SJCRH30 (cell line): ENCODE measurements at regions not wholly inside any gene's neighbourhood (a gene's known extent, or its start where the extent isn't known, plus 50 kb on each side); places are given as distances from the start of the nearest gene placed in this dataset.
A peak's percentile ranks its signal among the peaks of the same experiment; 100 is the strongest.

ENCODE experiments used
- DNase-seq, 2 experiments: peaks; one replicate each; pipeline ENCODE4 v3.0.0-alpha.2; 2015 to 2020
- H3K27ac ChIP-seq: fragments of 250-450 bp; sonication (Bioruptor Pico); 2 replicates; pipeline ENCODE4 v1.5.1; 2020; ENCODE audit warnings: mild to moderate bottlenecking, moderate library complexity
- H3K27me3 ChIP-seq: fragments of 250-450 bp; sonication (Bioruptor Pico); 2 replicates; pipeline ENCODE4 v1.5.1; 2020; ENCODE audit warnings: mild to moderate bottlenecking, moderate library complexity
- H3K36me3 ChIP-seq: fragments of 250-450 bp; sonication (Bioruptor Pico); 2 replicates; pipeline ENCODE4 v1.5.1; 2020; ENCODE audit warnings: mild to moderate bottlenecking, moderate library complexity
- H3K4me1 ChIP-seq: fragments of 250-450 bp; sonication (Bioruptor Pico); 2 replicates; pipeline ENCODE4 v1.5.1; 2020; ENCODE audit warnings: mild to moderate bottlenecking, moderate library complexity
- H3K4me3 ChIP-seq: fragments of 250-450 bp; sonication (Bioruptor Pico); 2 replicates; pipeline ENCODE4 v1.5.1; 2020; ENCODE audit warnings: mild to moderate bottlenecking, moderate library complexity
- H3K9me3 ChIP-seq: fragments of 250-450 bp; sonication (Bioruptor Pico); replicated peaks from 2 replicates; pipeline ENCODE4 v1.5.1; 2020; ENCODE audit warnings: mild to moderate bottlenecking, moderate library complexity

DNA sequence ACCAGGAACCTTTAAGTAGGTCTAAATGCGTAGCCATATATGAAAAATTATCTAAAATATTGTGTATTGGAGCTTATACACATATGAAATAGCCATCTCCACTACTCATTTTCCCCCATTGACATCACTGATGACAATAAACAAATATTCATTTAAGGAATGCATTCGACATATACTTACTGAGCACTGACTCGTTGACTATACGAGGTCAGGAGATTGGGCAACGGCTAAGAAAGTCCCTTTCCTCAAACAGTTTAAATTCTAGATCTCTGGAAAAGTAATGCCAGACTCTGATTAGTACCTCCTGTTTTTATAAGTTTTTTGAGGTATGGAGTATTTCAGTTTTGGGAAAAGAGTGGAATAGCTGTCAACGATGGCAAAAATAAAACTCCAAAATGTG is 139.4 kb upstream of the DIO2 start:
- Histone ChIP-seq H3K27ac (no peak overlapping the region), H3K27me3 (no peaks in the 10 kb centered on the region), H3K9me3 (no peaks in the 10 kb centered on the region), H3K4me1 (no peaks in the 10 kb centered on the region), H3K4me3 (no peak overlapping the region), H3K36me3 (no peaks in the 10 kb centered on the region)
- no peak for DNase-seq

- no peaks in the 10 kb centered on the region for H3K36me3 ChIP-seq
- 0 out of 2 replicates have a peak, but pooled peaks cover 3% of the 10 kb centered on the region for H3K9me3 ChIP-seq
- no peak overlapping the region for H3K4me3 ChIP-seq
- no peak overlapping the region for H3K27ac ChIP-seq
- no peaks in the 10 kb centered on the region for H3K4me1 ChIP-seq
- no peaks in the 10 kb centered on the region for H3K27me3 ChIP-seq
- DNase-seq: no peak
Measured at GRCh38 chr14:80346395-80346794, 135.1 kb upstream of the DIO2 start.

GRCh38 chr14:80344208-80344607 is 132.9 kb upstream of the DIO2 start:
- 0 out of 2 replicates have a peak, but pooled peaks cover 3% of the 10 kb centered on the region for H3K9me3 ChIP-seq
- no peaks in the 10 kb centered on the region for H3K36me3 ChIP-seq
- H3K4me1 ChIP-seq: no peaks in the 10 kb centered on the region

GRCh38 chr14:80336608-80337106 is 125.4 kb upstream of the DIO2 start:
- Histone ChIP-seq H3K4me3 (no peak overlapping the region), H3K36me3 (no peaks in the 10 kb centered on the region), H3K9me3 (no peaks in the 10 kb centered on the region), H3K27ac (no peak overlapping the region), H3K4me1 (no peaks in the 10 kb centered on the region), H3K27me3 (no peaks in the 10 kb centered on the region)
- DNase-seq: no peak

More at GRCh38 chr14:80344208-80344607, 132.9 kb upstream of the DIO2 start:
- no peak overlapping the region for H3K27ac ChIP-seq
- DNase-seq: no peak
- H3K27me3 ChIP-seq: no peaks in the 10 kb centered on the region
- H3K4me3 ChIP-seq: no peak overlapping the region

GRCh38 chr14:80325688-80326087 is 114.4 kb upstream of the DIO2 start:
- Histone ChIP-seq H3K27me3 (no peaks in the 10 kb centered on the region), H3K36me3 (no peaks in the 10 kb centered on the region), H3K4me1 (peaks cover 7% of the 10 kb centered on the region; the same call in 1 of the 2 replicates), H3K27ac (no peak overlapping the region), H3K4me3 (no peak overlapping the region), H3K9me3 (no peaks in the 10 kb centered on the region; the same call in 1 of the 2 replicates)
- no peak for DNase-seq

- no peak for DNase-seq
- Histone ChIP-seq H3K27ac (no peak overlapping the region), H3K9me3 (no peaks in the 10 kb centered on the region; the same call in 1 of the 2 replicates), H3K27me3 (no peaks in the 10 kb centered on the region), H3K36me3 (no peaks in the 10 kb centered on the region), H3K4me1 (peaks cover 7% of the 10 kb centered on the region; the same call in 1 of the 2 replicates), H3K4me3 (no peak overlapping the region)
Measured at GRCh38 chr14:80325112-80325511, 113.8 kb upstream of the DIO2 start.

DNA sequence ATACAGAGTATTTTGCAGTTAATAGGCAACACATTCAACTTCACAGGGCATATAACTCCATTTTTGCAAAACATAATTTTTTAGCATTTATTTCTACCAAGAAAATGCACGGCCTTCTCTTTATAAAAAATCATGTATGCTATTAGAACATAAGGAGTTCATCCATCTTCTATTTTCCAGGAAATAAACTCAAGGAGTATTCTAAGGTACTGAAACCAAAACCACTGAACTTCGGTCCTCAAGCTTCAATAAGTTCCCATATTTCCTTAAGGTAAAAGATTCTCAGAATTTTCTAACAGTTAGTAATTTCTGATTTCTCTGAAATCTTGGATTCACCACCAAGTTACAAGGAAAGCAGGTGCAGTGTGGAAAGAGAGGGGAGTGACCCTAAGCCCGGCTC is 113.3 kb upstream of the DIO2 start:
- Histone ChIP-seq H3K27ac (no peak overlapping the region), H3K27me3 (no peaks in the 10 kb centered on the region), H3K4me1 (peaks cover 7% of the 10 kb centered on the region; the same call in 1 of the 2 replicates), H3K9me3 (no peaks in the 10 kb centered on the region; the same call in 1 of the 2 replicates), H3K36me3 (no peaks in the 10 kb centered on the region), H3K4me3 (no peak overlapping the region)
- no peak for DNase-seq

DNA sequence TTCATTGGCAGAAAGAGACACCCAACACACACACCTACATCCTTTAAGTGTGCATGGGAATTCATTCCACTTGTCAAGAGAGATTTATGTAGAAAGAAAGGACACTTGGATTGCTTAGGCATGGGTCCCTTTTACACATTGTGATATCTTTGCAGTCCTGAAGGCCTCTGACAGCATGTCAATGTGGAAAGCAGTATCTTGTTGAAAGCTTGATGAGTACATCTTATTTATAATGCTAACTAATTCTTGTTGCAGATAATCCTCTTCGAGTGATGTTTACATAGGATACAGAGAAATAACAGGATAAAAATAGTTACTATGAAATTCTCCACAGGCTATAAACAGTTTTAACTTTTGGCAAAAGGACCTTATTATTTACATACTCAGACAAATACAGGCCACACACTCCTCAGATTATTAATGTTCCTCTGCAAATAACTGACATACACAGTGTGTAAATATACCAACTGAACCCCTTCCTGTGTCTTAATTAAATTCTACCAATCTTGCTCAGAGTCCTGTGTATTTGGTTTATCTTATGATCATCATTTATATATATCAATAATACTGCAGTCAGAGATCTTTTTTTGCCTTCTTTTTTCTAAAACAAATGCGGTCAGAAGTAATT is 111.8 kb upstream of the DIO2 start:
- no peak overlapping the region for H3K27ac ChIP-seq
- H3K27me3 ChIP-seq: no peaks in the 10 kb centered on the region
- H3K4me3 ChIP-seq: no peak overlapping the region
- peaks cover 7% of the 10 kb centered on the region; the same call in 1 of the 2 replicates for H3K4me1 ChIP-seq
- H3K36me3 ChIP-seq: no peaks in the 10 kb centered on the region
- no peaks in the 10 kb centered on the region; the same call in 1 of the 2 replicates for H3K9me3 ChIP-seq
- no peak for DNase-seq

- H3K9me3 ChIP-seq: no peaks in the 10 kb centered on the region; the same call in 1 of the 2 replicates
- H3K27ac ChIP-seq: peak overlapping the region; percentile 53; the same call in 1 of the 2 replicates
- no peak overlapping the region for H3K4me3 ChIP-seq
- peaks cover 11% of the 10 kb centered on the region; the same call in 1 of the 2 replicates for H3K4me1 ChIP-seq
- H3K36me3 ChIP-seq: no peaks in the 10 kb centered on the region
- no peak for DNase-seq
- no peaks in the 10 kb centered on the region for H3K27me3 ChIP-seq
Measured at GRCh38 chr14:80316441-80316840, 105.1 kb upstream of the DIO2 start.

DNA sequence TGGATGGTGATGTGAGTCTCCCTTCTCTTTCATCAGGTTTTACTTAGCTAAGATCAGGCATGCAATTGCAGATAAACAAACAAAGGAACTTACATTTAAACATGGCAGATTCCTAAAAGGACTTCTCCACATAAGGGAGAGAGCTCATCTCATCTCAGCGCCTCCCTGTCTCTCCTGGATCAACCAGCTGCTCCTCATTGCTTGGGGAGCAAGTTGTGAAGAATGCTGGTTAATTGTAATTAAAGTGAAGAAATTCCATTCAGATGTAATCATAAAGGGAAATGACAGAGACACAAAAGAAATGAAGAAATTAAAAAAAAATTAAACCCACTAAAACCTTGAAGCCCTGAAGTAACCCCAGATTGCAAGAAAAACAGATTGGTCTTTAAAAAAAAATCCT is 104.4 kb upstream of the DIO2 start:
- H3K36me3 ChIP-seq: no peaks in the 10 kb centered on the region
- H3K9me3 ChIP-seq: no peaks in the 10 kb centered on the region
- peak overlapping the region; percentile 53; the same call in 1 of the 2 replicates for H3K27ac ChIP-seq
- DNase-seq: peak; percentile 13 to 22
- no peak overlapping the region for H3K4me3 ChIP-seq
- no peaks in the 10 kb centered on the region for H3K27me3 ChIP-seq
- peaks cover 19% of the 10 kb centered on the region; the same call in 1 of the 2 replicates for H3K4me1 ChIP-seq

- DNase-seq: no peak
- H3K27me3 ChIP-seq: no peaks in the 10 kb centered on the region
- H3K36me3 ChIP-seq: no peaks in the 10 kb centered on the region
- no peaks in the 10 kb centered on the region for H3K9me3 ChIP-seq
- H3K27ac ChIP-seq: no peak overlapping the region
- peaks cover 21% of the 10 kb centered on the region; the same call in 1 of the 2 replicates for H3K4me1 ChIP-seq
- H3K4me3 ChIP-seq: no peak overlapping the region
Measured at GRCh38 chr14:80313806-80314205, 102.5 kb upstream of the DIO2 start.

GRCh38 chr14:80310938-80311750 is 99.8 kb upstream of the DIO2 start:
- H3K4me1 ChIP-seq: peaks cover 21% of the 10 kb centered on the region; the same call in 1 of the 2 replicates
- H3K4me3 ChIP-seq: no peak overlapping the region
- H3K27ac ChIP-seq: no peak overlapping the region
- no peaks in the 10 kb centered on the region for H3K9me3 ChIP-seq
- H3K27me3 ChIP-seq: no peaks in the 10 kb centered on the region
- no peaks in the 10 kb centered on the region for H3K36me3 ChIP-seq
- peak; percentile 8 to 49 for DNase-seq

GRCh38 chr14:80304125-80304766 is 92.9 kb upstream of the DIO2 start:
- Histone ChIP-seq H3K4me3 (no peak overlapping the region), H3K27me3 (no peaks in the 10 kb centered on the region), H3K9me3 (no peaks in the 10 kb centered on the region), H3K36me3 (no peaks in the 10 kb centered on the region), H3K4me1 (no peaks in the 10 kb centered on the region), H3K27ac (no peak overlapping the region)
- DNase-seq: no peak

DNA sequence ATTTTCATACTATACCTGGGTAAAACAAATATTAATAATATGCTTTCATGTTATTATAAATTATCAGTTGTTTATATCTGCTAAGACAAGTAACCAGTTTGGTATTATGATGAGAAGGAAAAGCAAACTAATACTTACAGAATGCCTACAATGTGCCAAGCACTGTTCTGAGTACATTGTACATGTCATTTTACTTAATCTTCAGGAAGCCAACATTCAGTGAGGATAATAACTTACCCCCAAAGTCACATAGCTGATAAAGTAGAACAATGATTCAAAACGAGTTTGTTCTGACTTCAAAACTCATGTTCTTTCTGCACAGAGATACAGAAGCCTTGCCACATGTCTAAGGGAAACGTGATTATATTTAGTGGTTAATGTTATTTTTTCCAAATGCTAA is 89.0 kb upstream of the DIO2 start:
- no peak for DNase-seq
- H3K27me3 ChIP-seq: no peaks in the 10 kb centered on the region
- H3K36me3 ChIP-seq: no peaks in the 10 kb centered on the region
- H3K4me3 ChIP-seq: no peak overlapping the region
- no peak overlapping the region for H3K27ac ChIP-seq
- no peaks in the 10 kb centered on the region; the same call in 1 of the 2 replicates for H3K9me3 ChIP-seq
- no peaks in the 10 kb centered on the region for H3K4me1 ChIP-seq
